GM10266 (cell line): ENCODE measurements at regions not wholly inside any gene's neighbourhood (a gene's known extent, or its start where the extent isn't known, plus 50 kb on each side); places are given as distances from the start of the nearest gene placed in this dataset.

Experiments
- DNase-seq: peaks from one replicate; pipeline ENCODE4 v3.0.0; 2012; ENCODE audit errors: extremely low spot score
- CTCF ChIP-seq: IDR thresholded peaks from 2 replicates; pipeline ENCODE4 v1.5.1; 2012; ENCODE audit warnings: mild to moderate bottlenecking, low read depth; ENCODE audit not compliant: control insufficient read depth, insufficient read depth; ENCODE audit errors: missing control alignments

GRCh38 chr16:86243123-86243473, 267.2 kb upstream of the FOXF1 start:
- no peak for TF ChIP-seq CTCF

DNA sequence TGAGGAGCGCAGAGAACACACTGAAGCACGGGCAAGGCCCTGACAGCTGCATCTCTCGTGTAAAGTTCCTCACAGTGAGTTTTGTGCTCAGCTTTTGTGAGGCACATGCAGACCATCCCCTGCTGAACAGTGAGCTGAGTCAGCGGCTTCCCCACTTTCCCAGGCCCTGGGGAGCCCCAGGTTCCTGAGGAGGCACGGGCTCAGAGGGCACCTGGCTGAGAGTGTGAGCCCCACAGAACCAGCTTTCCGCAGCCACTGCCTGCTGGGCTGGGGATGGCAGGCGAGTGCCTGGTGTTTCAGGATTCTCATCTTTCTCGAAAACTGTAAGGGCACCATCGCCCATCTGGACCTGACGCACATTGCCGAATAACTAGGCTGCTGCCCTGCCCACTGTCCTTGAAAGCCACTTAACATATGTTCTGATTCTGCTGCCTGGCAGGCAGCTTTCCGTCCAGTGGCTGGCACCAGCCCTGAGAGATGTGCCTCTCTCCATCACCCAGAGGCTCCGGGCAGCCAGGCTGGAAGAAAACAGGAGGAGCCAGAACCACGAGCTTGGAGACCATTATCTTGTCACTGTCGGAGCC, 266.7 kb upstream of the FOXF1 start:
- DNase-seq, result no peak
- no peak for TF ChIP-seq CTCF

More at GRCh38 chr16:86243123-86243473, 267.2 kb upstream of the FOXF1 start:
- no peak for DNase-seq

GRCh38 chr16:86244158-86244557, 266.2 kb upstream of the FOXF1 start:
- no peak for DNase-seq
- no peak for TF ChIP-seq CTCF

DNA sequence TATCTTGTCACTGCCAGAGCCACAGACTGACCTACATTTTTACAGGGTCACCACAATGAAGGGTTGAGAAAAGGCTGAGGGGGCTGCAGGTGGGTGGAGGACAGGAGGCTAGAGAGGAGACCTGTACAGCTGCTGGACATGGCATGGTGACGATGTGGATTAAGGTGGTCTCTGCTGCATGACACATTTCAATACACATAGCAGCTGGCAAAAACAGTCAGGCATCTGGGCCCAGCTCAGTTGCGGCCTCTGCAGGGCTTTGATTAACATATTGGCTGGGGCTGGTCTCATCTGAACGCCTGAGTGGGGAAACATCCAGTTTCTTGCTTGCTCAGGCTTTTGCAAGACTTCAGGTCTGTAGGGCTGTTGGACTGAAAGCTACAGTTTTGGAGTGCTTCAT, 265.4 kb upstream of the FOXF1 start:
- no peak for DNase-seq
- no peak for TF ChIP-seq CTCF

DNA sequence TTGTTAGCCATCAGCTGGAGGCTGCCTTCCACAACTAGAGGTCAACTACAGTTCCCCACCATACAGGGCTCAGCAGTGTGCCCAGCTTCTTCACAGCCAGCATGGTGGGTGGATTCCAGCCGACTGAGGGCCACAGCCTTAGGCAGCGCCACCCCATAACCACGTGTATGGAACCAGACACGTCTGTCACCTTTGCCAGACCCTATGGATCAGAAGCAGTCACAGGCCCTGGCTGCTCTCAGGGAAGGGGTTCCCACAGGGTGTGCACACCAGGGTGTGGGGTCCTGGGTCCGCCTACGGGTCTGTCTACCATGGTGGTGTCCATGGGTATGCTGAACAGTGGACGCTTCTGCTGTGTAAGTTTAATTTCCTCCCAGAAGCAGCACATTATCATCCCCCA, 265.0 kb upstream of the FOXF1 start:
- no peak for DNase-seq
- no peak for TF ChIP-seq CTCF

DNA sequence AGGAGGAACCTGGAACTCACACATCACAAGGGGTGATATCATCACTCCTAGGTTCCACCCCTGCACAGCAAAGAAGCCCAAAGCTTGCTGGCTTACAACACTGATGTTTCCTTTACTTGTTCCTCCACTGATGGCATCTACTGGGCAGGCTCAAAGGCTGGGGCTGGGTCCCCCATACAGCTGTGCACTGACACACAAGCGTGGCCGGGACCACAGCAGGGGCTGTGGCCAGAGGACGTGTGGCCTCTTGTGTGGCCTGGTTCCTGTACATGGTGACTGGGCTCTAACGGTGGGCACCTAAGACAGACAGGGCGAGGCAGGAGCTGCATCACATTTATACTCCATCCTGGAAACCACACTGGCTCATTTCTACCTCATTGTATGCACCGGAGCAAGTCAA, 264.4 kb upstream of the FOXF1 start:
- TF ChIP-seq CTCF, result no peak
- no peak for DNase-seq

DNA sequence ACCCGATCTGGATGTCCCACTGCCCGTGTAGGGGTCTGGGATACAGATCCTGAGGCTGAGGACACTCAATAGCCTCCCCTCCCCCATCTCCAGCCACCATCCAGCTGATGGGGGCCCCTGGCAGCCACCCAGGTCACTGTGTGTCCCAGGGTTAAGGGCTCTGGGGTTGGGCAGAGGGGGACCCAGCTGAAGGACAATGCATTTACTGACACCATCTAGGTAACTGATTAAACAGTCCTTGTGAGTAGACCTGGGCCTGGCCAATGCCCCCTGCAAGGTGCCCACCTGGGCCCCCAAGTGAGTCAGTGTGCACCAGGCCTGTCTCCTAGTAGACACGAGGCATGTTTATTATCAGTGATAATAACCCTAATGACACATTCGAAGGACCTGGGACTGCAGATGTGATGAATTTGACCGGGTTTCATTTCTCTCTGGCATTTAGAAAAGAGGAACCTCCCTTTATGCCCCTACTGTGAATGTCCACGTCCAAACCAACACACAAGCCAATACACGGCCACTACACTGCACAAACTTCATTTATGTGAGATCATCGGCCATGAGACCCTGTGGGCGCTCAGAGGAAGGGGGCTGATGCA, 261.9 kb upstream of the FOXF1 start:
- TF ChIP-seq CTCF, result no peak
- no peak for DNase-seq
